GM19395 (cell line): ENCODE measurements at regions not wholly inside any gene's neighbourhood (a gene's known extent, or its start where the extent isn't known, plus 50 kb on each side); places are given as distances from the start of the nearest gene placed in this dataset.

Experiments
- ATAC-seq: cut with Tn5 transposase; IDR thresholded peaks from one replicate; pipeline ENCODE4 v1.9.1; 2021; ENCODE audit warnings: mild to moderate bottlenecking, moderate library complexity; ENCODE audit not compliant: unreplicated experiment

DNA sequence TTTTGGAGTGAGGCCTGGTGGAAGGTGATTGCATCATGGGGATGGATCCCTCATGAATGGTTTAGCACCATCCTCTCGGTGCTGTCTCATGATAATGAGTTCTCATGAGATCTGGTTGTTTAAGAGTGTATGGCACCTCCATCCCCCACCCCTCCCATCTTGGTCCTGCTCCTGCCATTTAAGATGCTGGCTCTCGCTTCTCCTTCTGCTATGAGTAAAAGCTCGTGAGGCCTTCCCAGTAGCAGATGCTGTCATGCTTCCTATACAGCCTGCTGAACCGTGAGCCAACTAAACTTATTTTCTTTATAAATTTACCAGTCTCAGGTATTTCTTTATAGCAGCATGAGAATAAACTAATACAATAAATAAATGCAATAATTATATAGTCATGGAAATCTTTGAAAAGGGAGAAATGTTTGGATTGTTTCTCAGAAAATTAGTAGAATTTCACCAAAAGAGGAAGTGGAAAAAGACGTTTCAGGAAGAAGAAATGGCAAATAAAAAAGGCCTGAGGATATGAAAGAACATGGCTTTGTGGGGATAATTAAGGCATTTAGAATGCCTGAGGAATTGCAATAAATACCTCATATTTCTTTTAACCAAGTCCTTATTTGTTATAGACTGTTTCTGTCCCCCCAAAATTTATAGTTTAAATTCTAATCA, 451.2 kb upstream of the ADGRL4 start:
- no peak for ATAC-seq

DNA sequence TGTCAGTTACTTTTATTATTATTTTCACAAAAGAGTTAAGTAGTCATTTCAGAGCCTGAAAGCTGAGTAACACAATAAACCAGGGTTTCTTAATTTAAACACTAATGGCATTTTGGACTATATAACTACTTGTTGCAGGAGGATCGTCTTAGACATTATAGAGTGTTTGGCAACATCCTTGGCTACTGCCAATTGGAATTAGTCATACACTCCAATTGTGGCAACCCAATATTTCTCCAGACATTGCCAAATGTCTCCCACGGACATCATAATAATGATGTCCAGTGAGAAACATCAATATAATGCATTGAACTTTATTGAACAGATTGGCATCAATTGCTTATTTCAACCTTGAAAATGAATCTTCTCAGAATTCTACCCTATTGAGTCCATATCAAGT, 441.9 kb upstream of the ADGRL4 start:
- ATAC-seq: no peak

DNA sequence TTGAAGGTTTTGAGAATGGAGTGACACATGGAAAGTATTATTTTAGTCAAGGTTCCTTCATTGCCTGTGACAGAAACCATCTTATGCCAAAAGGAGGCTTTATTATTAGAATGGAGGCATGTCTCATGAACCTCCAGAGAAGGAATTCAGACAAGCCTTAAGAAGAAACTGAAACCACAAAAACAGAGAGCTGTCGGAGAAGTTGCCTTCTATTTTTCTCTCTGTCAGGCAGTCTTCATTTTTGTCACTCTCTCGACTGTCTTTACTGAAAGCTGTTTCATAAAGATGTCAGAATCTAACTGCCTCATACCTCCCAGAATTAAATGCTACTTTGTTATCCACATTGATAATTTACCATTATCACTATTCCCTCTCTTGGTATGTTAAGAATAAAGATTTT, 434.7 kb upstream of the ADGRL4 start:
- ATAC-seq: no peak

DNA sequence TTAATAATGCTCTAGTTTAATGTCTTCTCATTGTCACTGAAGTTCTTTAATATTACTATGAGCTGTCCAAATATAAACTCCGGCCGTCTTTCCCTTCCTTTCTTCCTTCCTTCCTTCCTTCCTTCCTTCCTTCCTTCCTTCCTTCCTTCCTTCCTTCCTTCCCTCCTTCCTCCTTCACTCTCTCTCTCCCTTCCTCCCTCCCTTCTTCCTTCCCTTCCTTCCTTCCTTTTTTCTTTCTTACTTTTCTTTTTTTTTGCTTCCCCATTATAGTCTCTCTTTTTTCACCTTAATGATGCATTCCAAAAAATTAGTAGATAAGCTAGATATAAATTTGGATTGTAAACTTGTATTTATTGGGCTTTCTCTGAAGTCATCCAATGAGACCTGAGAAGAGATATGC, 431.0 kb upstream of the ADGRL4 start:
- no peak for ATAC-seq

DNA sequence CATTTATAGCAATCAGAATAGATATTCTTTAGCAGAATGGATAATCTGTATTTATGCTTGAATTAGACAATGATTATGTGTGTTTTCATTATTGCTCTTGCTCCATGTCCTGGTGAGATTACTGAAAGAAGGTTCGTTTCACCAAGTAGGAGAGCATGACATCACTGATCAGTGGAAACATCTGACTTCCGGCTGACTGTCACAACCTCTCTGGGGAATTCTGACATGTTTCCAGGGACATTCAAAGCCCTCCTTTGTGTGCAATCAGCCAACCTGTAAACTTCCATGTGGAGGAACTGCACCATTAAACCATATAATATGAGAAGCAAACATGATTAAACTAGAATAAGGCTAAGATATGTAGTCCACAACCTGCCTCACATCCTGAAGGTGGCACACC, 424.8 kb upstream of the ADGRL4 start:
- ATAC-seq: no peak

DNA sequence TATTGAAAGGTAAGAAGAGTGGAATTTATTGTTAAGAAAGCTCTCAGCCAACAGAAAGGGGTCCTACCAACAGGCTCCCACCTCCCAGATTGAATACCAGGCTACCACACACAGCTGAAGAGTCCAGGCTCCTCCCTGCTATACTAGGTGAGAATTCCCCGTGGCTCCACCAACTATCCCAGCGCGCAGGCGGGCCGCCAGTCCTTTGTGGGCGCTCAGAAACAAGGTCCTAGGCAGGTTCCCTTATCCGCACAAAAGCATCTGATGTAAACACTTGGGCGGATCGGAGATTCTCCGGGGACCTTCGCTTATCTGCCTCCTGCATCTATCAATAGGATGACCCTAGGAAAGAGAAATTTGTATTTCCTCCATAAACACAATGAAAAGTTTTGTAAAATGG, 423.9 kb upstream of the ADGRL4 start:
- ATAC-seq: no peak

DNA sequence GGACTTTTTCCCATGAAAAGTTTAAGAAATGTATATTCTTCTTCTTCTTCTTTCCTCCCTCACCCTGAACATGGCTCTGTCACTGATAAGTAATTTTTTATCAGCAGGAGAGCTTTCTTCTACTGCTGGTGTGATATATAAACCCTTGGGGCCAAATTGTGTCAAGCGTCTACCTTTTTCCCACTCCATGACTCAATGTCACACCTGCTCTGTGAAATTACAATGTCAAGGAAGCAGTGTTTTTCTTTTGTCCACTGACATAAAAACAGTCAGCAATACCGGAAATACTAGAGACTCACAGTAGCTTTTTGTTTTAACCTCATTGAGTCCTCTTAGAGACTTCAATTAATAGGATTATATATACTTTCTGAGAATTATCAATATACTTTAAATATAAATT, 416.2 kb upstream of the ADGRL4 start:
- no peak for ATAC-seq

DNA sequence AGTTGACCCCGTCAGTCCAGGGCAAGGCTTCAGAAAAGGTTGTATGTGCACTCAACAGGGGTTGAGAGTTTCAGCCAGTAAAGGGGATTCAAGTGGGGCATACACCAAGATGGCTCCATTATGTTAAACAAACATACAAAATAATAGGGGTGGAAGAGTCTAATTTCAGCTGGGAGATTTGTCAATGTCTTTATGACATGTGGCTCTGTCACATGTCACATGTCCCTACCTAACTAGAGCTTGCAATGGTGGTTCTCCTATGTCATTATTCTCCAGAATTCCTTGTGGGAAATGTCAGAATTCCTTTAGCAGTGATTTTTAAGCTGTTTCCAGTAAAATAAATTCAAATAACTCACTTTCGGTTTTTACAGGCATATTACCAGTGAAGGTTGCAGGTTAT, 392.0 kb upstream of the ADGRL4 start:
- no peak for ATAC-seq

DNA sequence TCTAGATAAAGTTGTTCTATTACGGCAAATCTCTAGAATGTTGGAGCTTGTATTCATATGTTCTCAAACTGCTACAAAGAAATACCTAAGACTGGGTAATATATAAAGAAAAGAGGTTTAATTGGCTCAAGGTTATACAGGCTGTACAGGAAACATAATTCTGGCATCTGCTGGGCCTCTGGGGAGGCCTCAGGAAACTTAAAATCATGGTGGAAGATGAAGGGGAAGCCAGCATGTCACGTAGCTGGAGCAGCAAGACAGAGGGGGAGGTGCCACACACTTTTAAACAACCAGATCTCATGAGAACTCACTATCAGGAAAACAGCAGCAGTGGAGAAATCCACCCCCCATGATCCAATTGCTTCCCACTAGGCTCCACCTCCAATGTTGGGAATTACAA, 390.4 kb upstream of the ADGRL4 start:
- ATAC-seq: no peak

DNA sequence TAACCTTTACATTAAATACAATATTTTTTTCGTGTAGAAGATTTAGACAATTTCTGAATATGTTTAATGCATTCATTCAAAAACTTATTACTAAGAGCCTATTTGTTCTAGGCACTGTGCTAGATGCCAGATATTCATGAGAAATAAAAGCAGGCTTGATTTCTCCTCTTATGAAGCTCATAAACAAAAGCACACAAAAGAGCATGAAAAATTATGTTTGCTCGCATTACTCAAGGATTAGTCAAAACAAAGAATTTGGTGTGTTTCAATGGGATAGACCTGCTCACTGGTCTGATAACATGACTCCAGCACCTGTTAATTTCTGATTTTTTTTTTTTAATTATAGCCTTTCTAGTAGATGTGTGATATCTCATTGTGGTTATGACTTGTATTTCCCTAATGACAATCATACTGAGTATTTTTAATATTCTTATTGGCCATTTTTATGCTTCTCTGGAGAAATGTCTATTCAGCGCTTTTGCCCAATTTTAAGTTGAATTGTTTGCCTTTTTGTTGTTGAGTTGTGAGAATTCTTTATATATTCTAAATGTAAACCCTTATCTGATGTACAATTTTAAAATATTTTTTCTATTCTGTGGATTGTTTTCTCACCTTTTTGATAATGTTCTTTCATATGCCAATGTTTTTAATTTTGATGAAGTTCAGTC, 382.3 kb upstream of the ADGRL4 start:
- no peak for ATAC-seq

DNA sequence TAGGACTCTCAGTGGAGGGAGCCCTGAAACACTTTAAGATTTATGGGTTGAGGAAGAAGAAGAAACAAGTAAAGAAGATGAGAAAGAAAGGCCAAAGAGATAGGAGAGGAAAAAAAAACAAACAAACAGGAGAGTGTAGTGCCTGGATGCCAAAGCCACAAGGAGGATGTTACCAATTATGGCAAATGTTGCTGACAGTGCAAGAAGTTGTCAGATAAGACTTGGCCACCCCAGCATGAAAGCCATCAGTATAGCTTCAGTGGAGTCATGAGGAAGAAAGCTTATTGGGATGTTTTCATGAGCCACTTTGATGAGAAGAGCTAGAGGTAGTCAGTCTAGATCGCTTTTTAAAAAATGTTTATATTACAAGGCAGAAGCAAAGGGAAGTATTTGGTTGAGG, 380.2 kb upstream of the ADGRL4 start:
- no peak for ATAC-seq

DNA sequence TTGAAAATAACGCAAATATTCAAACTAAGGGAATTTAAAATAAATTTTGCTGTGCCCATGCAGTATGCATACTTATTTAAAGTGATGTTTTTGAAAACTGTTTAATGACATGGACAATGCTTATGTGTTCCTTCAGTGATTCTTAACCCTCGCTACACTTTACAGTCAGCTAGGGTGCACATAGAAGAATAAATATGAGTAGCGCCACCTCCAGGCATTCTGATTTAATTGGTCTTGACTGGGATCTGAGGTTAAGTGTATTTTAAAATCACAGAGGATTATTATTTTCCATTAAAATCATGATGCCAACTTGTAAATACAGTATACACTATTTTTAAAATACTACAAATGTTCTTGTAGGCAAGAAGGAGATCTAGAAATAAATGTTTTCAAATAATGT, 373.5 kb upstream of the ADGRL4 start:
- no peak for ATAC-seq

DNA sequence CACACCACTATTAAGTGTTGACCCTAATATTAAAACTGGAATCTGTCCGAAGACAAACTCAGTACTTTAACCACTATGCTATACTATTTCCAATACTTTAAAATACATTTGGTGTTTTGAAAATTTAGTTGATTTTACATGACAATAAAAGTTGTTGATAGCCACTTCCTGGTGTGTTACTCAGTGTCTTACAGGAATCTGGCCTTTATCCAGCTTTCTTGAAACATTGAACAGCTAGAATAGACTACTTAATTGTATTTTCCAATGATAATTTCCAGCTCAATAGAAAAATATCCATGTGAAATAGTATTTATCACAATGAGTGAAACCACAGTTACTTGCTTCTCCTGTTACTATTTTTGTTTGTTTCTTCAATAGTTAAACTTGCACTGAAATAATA, 369.6 kb upstream of the ADGRL4 start:
- no peak for ATAC-seq

DNA sequence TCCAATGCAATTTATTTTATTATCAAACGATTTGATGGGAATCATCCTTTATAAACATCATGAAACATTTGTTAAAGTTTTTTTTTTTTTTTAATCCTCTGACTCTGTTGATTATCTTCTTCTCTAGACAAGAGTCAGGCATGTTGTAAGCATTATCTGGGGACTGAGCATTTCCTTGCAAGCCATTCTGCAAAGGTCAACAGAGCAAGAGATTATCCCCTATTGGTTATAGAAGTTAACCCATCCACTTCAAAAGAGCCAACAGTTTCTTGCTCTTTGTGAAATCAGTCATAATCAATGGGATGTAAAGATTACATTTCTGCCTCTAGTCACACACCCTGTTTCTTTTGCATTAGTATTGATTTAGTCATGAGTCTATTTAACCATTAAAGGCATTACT, 368.8 kb upstream of the ADGRL4 start:
- ATAC-seq: no peak

DNA sequence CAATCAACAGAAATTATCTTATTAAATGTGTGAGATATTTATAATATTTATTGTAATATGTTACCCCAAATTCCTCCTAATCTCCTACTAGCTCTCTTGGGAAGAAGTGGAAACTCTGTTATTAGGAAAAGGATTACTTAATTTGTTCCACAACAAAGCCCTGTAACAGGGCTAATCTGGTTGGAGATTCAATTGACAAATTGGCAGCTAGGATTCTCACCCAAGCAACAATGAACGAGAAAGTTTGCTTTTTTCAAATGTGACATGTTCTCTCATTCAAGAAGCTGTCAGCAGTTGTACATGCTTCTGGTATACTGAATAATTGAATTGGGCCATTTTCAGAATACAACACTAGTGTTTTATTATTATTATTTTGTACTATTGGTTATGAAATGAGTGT, 367.9 kb upstream of the ADGRL4 start:
- ATAC-seq: no peak

DNA sequence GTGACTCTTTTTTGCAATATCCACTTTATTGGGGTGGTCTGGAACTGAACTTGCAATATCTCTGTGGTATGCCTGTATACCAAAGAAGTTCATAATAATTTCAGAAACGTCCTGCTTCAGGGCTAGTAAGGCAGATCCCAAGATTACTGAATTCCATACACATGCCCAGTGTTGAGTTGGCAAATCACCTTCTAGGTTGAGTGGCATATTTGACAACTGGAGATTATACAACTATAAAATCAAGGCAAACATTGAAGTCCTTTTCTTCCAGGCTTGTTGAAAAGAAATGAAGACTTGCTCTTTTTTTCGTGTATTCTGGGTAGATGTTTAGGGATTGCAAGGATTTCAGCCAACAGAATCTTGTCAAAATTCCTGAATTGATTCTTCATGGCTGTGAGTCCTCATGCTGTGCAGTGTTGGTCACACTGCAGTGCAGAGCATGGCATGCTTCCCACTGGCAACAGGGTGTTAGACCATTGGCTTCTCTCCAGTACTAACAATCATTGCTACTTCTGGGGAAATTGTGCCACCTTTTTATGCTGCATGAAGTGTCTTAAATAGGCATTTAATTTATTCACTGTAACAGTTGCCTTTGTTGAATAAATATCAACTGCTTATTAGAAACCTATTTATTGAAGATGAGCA, 367.1 kb upstream of the ADGRL4 start:
- ATAC-seq: no peak

DNA sequence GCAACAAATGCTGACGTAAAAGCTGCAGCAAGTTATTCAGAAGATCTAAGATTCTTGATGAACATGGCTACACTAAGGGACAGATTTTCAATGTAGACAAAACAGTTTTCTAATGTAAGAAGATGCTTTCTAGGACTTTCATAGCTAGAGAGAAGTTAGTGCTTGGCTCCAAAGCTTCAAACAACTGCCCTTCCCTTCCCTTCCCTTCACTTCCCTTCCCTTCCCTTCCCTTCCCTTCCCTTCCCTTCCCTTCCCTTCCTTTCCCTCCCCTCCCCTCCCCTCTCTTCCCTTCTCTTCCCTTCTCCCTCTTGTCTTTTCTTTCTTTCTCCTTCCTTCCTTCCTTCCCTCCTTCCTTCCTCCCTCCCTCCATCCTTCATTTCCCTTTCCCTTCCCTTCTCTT, 365.3 kb upstream of the ADGRL4 start:
- no peak for ATAC-seq

DNA sequence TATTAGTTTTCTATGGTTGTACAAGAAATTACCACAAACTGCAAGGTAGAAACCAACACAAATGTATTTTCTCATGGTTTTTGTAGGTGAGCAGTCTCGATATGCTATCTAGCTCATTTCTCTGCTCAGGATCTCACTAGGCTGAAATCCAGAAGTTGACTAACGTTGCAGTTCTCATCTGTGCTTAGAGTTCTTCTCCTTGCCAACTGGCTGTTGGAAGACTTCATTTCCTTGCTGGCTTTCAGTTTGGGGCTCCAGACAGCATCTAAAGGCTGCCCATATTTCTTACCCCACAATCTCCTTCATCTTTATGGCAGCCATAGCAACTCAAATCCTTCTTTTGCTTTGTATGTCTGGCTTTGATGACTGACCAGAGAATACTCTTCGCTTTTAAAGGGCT, 362.6 kb upstream of the ADGRL4 start:
- no peak for ATAC-seq

DNA sequence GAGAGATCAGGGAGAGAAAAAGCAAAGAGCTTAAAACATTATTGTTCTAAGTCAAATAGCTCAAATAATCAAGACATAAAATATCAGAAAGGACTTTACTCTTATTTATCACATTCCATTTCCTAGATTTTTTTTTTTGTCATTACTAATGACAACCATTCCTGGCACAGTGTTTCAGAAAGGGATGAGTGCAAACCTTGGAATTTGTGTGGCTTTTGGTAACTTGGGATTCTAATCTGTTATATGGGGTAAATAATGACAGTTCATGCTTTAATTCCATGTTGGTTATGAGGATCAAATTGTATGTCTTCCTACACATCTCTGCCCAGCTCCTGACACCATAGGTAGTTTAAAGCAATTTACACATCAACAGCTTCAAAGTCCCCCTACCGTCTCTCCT, 358.4 kb upstream of the ADGRL4 start:
- no peak for ATAC-seq

DNA sequence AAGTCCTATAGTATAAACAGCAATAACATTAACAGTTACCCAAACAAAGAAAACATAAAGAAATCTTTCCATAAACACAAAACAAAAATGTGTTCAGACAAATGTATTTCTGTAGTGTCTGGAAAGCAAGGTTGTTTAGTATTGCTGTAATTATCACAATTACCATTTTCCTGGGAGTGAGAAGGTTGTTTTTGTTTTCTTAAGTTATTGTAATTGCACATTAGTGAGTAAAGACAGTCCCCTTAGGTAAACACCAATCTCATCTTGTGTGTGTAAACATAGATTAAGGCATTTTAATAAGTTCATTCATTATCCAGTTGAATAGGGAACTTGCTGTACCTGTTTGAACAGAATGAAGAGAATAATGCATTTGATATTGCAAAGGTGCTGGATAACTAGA, 356.9 kb upstream of the ADGRL4 start:
- no peak for ATAC-seq

DNA sequence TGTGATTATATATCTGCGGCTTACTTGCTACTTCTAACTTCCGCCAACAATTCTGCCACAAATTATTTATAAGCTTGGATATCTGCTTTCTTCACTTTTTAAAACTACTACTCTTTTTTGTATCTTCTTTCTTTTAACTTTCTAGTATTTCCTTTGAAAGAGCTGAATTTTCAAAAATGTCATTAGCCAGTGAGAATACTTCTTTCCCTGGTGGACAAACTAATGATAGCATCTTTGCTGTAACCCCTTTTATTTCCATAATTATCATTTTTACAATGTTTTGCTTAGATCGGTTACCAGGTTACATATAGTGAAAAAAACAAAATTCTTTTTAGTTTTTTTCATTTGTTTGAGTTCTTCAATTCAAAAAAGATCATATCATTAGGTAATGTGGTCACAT, 355.9 kb upstream of the ADGRL4 start:
- no peak for ATAC-seq

DNA sequence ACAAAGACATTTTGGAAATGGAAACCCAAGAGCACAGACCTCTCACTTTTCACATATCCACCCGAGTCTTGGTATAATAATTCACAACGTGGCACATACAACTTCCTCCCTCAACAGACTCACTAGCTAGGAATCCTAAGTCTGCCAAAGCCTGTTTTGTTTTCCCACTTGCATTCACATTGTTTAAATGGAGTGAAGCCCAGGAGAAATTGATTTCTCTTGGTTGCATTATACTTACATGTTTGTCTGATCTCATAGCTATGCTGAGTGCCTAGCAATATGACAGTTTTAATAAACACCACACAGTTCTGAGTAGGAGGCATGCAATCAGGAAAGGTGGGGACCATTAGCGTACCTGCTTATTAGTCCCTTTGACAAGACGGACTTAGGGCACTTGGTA, 348.6 kb upstream of the ADGRL4 start:
- no peak for ATAC-seq

DNA sequence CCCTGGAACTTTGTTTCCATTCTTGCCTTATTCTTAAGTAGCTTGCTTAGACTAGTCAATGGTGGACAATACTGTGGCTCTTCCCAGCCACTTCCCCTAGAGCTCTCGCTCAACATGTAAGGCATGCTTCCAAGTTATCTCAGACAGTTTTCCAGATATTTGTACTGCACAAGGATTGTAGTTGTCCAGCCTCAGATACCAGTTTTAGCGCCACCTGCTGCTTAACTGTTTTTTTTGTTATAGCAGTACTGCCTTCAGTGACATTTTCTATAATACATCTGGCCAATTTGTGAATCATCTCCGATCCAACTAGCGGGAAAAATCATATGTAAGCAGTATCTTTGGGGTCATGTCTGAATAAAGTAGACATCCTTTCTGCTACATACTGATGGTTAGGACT, 346.7 kb upstream of the ADGRL4 start:
- peak; percentile 43 for ATAC-seq
